ENCODE measurements at regions not wholly inside any gene's neighbourhood (a gene's known extent, or its start where the extent isn't known, plus 50 kb on each side); places are given as distances from the start of the nearest gene placed in this dataset.

DNA sequence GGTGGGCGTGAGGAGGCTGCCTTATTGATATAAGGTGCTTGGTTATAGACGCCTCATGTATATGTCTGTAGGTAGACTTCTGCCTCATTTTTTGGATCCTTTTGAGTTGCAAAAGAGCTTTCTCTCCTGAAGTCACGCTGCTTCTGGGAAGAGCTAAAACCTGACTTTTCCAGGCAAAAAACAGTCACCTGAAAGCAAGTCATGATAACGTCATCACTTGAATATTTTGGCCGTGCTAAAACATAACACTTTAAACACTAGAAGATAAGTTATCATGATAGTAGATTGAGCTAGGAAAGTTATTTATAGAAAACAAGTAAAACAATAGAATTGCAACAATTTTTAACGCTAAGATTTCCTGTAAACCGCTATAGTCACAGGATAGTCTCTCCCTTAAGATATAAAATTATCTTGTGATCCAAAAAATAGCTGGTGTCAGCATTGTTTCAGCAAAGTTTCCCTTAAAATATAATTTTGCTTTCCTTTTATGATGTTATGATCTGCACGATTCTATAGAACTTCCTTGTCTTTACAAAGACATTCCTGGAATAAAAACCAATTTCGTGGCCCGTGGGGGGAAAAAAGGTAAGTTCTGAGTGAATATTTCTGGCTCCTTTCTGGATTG is 69.0 kb upstream of the AKAP12 start (continued):
- TF ChIP-seq ZNF133 (tag by site-specific recombination; IDR thresholded peaks at IDR 0.05) (no peak), ZNF211 (tag by site-specific recombination; IDR thresholded peaks at IDR 0.05; ENCODE audit: low read depth) (no peak)

GRCh38 chr6:151172751-151173150 is 67.0 kb upstream of the AKAP12 start:
- Histone ChIP-seq H3K4me3 (ENCODE audit: low read depth, low read length) (no peak overlapping the region), H3K4me1 (ENCODE audit: control insufficient read depth, insufficient read depth, low read length) (no peaks in the 10 kb centered on the region), H3K27ac (ENCODE audit: extremely low read depth, low read depth, low read length) (no peak overlapping the region), H3K9me3 (ENCODE audit: control insufficient read depth, insufficient read depth, low read depth, low read length) (no peaks in the 10 kb centered on the region), H3K36me3 (ENCODE audit: control insufficient read depth in 2 of 2, insufficient read depth in 1 of 2, low read length in 2 of 2) (no peaks in the 10 kb centered on the region)
- TF ChIP-seq ZNF544 (tag by site-specific recombination; IDR thresholded peaks at IDR 0.05) (no peak), ZNF621 (tag by site-specific recombination; IDR thresholded peaks at IDR 0.05) (no peak), ZNF600 (tag by site-specific recombination; IDR thresholded peaks at IDR 0.05) (no peak), ZNF140 (tag by site-specific recombination; IDR thresholded peaks at IDR 0.05) (no peak)
- TF ChIP-seq, protein P1, sequence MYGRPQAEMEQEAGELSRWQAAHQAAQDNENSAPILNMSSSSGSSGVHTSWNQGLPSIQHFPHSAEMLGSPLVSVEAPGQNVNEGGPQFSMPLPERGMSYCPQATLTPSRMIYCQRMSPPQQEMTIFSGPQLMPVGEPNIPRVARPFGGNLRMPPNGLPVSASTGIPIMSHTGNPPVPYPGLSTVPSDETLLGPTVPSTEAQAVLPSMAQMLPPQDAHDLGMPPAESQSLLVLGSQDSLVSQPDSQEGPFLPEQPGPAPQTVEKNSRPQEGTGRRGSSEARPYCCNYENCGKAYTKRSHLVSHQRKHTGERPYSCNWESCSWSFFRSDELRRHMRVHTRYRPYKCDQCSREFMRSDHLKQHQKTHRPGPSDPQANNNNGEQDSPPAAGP (tag by site-specific recombination; IDR thresholded peaks at IDR 0.05): no peak
- POLR2A ChIA-PET: no interaction called here
- CTCF ChIA-PET: interaction anchor here (0.6 kb wide), 1 partner anchor 151 kb away, joined by 4 read pairs; no protein-coding TSS in a partner anchor

GRCh38 chr6:151175662-151176445 is 63.9 kb upstream of the AKAP12 start:
- Histone ChIP-seq H3K4me3 (ENCODE audit: low read depth, low read length) (no peak overlapping the region), H3K9me3 (ENCODE audit: control insufficient read depth, insufficient read depth, low read depth, low read length) (no peaks in the 10 kb centered on the region), H3K27ac (ENCODE audit: extremely low read depth, low read depth, low read length) (no peak overlapping the region), H3K36me3 (ENCODE audit: control insufficient read depth in 2 of 2, insufficient read depth in 1 of 2, low read length in 2 of 2) (no peaks in the 10 kb centered on the region), H3K4me1 (ENCODE audit: control insufficient read depth, insufficient read depth, low read length) (no peaks in the 10 kb centered on the region)
- ChIA-PET CTCF (interaction anchor here (0.6 kb wide), 1 partner anchor 10 kb away, joined by 3 read pairs; no protein-coding TSS in a partner anchor), POLR2A (no interaction called here)
- TF ChIP-seq ZNF791 (tag by site-specific recombination; IDR thresholded peaks at IDR 0.05): no peak
- TF ChIP-seq OVOL3 (tag by site-specific recombination; IDR thresholded peaks at IDR 0.05): no peak
- no peak for TF ChIP-seq OSR2 (tag by site-specific recombination; IDR thresholded peaks at IDR 0.05)
- TF ChIP-seq, protein P2, sequence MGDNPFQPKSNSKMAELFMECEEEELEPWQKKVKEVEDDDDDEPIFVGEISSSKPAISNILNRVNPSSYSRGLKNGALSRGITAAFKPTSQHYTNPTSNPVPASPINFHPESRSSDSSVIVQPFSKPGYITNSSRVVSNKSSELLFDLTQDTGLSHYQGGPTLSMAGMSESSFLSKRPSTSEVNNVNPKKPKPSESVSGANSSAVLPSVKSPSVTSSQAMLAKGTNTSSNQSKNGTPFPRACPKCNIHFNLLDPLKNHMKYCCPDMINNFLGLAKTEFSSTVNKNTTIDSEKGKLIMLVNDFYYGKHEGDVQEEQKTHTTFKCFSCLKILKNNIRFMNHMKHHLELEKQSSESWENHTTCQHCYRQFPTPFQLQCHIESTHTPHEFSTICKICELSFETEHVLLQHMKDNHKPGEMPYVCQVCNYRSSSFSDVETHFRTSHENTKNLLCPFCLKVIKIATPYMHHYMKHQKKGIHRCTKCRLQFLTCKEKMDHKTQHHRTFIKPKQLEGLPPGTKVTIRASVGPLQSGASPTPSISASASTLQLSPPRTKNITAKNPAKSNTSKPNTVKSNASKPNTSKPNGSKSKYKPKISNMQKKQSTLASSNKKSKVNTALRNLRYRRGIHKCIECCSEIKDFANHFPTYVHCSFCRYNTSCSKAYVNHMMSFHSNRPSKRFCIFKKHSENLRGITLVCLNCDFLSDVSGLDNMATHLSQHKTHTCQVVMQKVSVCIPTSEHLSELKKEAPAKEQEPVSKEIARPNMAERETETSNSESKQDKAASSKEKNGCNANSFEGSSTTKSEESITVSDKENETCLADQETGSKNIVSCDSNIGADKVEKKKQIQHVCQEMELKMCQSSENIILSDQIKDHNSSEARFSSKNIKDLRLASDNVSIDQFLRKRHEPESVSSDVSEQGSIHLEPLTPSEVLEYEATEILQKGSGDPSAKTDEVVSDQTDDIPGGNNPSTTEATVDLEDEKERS (tag by site-specific recombination; IDR thresholded peaks at IDR 0.05): no peak
- TF ChIP-seq ZNF623 (tag by site-specific recombination; IDR thresholded peaks at IDR 0.05): no peak
- no peak for TF ChIP-seq INSM2 (tag by site-specific recombination; IDR thresholded peaks at IDR 0.05)
- TF ChIP-seq ZNF37A (tag by site-specific recombination; IDR thresholded peaks at IDR 0.05): no peak
- TF ChIP-seq, protein P3, sequence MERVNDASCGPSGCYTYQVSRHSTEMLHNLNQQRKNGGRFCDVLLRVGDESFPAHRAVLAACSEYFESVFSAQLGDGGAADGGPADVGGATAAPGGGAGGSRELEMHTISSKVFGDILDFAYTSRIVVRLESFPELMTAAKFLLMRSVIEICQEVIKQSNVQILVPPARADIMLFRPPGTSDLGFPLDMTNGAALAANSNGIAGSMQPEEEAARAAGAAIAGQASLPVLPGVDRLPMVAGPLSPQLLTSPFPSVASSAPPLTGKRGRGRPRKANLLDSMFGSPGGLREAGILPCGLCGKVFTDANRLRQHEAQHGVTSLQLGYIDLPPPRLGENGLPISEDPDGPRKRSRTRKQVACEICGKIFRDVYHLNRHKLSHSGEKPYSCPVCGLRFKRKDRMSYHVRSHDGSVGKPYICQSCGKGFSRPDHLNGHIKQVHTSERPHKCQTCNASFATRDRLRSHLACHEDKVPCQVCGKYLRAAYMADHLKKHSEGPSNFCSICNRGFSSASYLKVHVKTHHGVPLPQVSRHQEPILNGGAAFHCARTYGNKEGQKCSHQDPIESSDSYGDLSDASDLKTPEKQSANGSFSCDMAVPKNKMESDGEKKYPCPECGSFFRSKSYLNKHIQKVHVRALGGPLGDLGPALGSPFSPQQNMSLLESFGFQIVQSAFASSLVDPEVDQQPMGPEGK (tag by site-specific recombination; IDR thresholded peaks at IDR 0.05): no peak
- TF ChIP-seq, protein P4, sequence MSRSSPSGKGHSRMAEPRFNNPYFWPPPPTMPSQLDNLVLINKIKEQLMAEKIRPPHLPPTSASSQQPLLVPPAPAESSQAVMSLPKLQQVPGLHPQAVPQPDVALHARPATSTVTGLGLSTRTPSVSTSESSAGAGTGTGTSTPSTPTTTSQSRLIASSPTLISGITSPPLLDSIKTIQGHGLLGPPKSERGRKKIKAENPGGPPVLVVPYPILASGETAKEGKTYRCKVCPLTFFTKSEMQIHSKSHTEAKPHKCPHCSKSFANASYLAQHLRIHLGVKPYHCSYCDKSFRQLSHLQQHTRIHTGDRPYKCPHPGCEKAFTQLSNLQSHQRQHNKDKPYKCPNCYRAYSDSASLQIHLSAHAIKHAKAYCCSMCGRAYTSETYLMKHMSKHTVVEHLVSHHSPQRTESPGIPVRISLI (tag by site-specific recombination; IDR thresholded peaks at IDR 0.05): no peak
- no peak for TF ChIP-seq BCL11B (tag by site-specific recombination; IDR thresholded peaks at IDR 0.05; ENCODE audit: low read depth)
- no peak for TF ChIP-seq SALL2 (tag by site-specific recombination; IDR thresholded peaks at IDR 0.05; ENCODE audit: borderline replicate concordance)
- no peak for TF ChIP-seq SCRT2 (tag by site-specific recombination; IDR thresholded peaks at IDR 0.05)
- TF ChIP-seq ZNF48 (tag by site-specific recombination; IDR thresholded peaks at IDR 0.05): no peak
- no peak for TF ChIP-seq WT1 (tag by site-specific recombination; IDR thresholded peaks at IDR 0.05)
- TF ChIP-seq, protein P5, sequence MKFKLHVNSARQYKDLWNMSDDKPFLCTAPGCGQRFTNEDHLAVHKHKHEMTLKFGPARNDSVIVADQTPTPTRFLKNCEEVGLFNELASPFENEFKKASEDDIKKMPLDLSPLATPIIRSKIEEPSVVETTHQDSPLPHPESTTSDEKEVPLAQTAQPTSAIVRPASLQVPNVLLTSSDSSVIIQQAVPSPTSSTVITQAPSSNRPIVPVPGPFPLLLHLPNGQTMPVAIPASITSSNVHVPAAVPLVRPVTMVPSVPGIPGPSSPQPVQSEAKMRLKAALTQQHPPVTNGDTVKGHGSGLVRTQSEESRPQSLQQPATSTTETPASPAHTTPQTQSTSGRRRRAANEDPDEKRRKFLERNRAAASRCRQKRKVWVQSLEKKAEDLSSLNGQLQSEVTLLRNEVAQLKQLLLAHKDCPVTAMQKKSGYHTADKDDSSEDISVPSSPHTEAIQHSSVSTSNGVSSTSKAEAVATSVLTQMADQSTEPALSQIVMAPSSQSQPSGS (tag by site-specific recombination; IDR thresholded peaks at IDR 0.05; ENCODE audit: low read depth): no peak

Data from HEK293 (cell line).